ENCODE measurements at regions not wholly inside any gene's neighbourhood (a gene's known extent, or its start where the extent isn't known, plus 50 kb on each side); places are given as distances from the start of the nearest gene placed in this dataset.

DNA sequence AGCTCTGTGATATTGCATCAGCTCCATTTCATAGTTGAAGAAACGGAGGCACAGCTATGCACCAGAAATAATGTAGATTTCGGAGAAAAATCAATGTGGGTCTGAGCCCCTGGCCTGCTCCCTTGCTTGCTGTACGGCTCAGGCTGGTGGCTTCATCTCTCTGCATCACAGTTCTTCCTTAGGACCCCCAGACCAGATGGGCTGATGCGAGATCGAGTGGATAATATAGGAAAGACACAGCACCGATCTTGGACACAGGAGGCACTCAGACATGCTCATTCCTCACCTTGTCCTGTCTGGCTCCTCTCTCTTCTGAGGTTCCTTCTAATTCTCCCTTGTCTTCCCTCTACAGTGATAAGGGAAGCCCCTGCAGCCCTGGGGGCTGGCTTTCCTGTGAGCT is 365.9 kb upstream of the ZMIZ1 start:
- peaks cover 40% of the 10 kb centered on the region for H3K27me3 Mint-ChIP-seq (ENCODE audit: insufficient read depth, unreplicated experiment)
- H3K9me3 Mint-ChIP-seq (ENCODE audit: unreplicated experiment): no peaks in the 10 kb centered on the region
- H3K36me3 Mint-ChIP-seq (ENCODE audit: insufficient read depth, unreplicated experiment): no peaks in the 10 kb centered on the region
- H3K27ac Mint-ChIP-seq (ENCODE audit: low read depth, unreplicated experiment): no peak overlapping the region
- H3K4me3 Mint-ChIP-seq (ENCODE audit: unreplicated experiment): no peak overlapping the region
- CTCF ChIA-PET: no interaction called here
- POLR2A ChIA-PET: no interaction called here
- BruUV-seq (replicated peaks): no TSS peak
- H3K4me1 Mint-ChIP-seq (ENCODE audit: insufficient read depth, unreplicated experiment): no peaks in the 10 kb centered on the region
- TF ChIP-seq, protein P1, sequence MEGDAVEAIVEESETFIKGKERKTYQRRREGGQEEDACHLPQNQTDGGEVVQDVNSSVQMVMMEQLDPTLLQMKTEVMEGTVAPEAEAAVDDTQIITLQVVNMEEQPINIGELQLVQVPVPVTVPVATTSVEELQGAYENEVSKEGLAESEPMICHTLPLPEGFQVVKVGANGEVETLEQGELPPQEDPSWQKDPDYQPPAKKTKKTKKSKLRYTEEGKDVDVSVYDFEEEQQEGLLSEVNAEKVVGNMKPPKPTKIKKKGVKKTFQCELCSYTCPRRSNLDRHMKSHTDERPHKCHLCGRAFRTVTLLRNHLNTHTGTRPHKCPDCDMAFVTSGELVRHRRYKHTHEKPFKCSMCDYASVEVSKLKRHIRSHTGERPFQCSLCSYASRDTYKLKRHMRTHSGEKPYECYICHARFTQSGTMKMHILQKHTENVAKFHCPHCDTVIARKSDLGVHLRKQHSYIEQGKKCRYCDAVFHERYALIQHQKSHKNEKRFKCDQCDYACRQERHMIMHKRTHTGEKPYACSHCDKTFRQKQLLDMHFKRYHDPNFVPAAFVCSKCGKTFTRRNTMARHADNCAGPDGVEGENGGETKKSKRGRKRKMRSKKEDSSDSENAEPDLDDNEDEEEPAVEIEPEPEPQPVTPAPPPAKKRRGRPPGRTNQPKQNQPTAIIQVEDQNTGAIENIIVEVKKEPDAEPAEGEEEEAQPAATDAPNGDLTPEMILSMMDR (IDR thresholded peaks at IDR 0.05; ENCODE audit: unreplicated experiment): no peak
- no peak for DNase-seq (ENCODE audit: unreplicated experiment)
- intact Hi-C loops (cut with micrococcal nuclease): no loop called here

DNA sequence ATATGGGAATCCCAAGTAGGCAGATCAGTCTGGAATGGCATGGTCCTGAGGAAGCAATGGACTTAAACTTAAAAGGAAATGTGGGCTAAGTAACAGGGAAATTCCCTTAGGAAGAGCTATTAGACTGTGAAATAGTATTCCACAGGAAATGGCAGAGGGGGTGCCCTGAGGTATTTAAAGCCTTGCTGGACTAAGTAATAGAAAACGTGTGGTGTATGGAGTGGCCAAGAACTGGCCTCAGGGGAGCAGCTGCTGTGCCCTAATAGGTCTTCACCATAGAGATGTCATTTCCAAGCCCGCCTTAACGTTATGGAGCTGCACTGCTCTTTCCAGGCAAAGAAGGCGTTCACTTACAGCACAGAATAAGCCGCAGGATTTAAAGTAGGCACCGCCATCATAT is 365.2 kb upstream of the ZMIZ1 start:
- BruUV-seq (replicated peaks): no TSS peak
- POLR2A ChIA-PET: no interaction called here
- Mint-ChIP-seq H3K4me1 (ENCODE audit: insufficient read depth, unreplicated experiment) (no peaks in the 10 kb centered on the region), H3K9me3 (ENCODE audit: unreplicated experiment) (no peaks in the 10 kb centered on the region), H3K4me3 (ENCODE audit: unreplicated experiment) (no peak overlapping the region), H3K27me3 (ENCODE audit: insufficient read depth, unreplicated experiment) (peaks cover 40% of the 10 kb centered on the region), H3K27ac (ENCODE audit: low read depth, unreplicated experiment) (no peak overlapping the region), H3K36me3 (ENCODE audit: insufficient read depth, unreplicated experiment) (no peaks in the 10 kb centered on the region)
- DNase-seq (ENCODE audit: unreplicated experiment): no peak
- CTCF ChIA-PET: interaction anchor here (0.7 kb wide), 1 partner anchor 1355 kb away, joined by 3 read pairs; no protein-coding TSS in a partner anchor
- TF ChIP-seq, protein P1 (IDR thresholded peaks at IDR 0.05; ENCODE audit: unreplicated experiment): no peak
- intact Hi-C loops (cut with micrococcal nuclease): no loop called here

DNA sequence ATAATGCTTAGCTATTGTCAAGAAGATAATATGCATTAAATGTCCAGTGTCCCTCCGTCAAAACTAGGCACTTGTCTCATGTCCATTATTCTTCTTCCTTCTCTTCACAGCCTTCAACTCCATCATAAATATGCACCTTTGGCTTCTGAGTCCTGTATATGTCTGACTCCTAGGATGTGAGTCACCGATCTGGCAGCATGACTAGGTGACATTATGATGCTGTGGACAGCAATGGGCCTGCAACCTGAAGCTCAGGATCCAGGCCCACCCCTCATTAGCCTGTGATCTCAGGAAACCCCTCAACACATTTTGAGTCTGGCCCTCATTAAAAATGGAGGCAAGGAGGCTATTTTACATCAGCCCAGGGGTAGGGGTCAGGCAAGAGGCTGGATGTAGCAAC is 362.5 kb upstream of the ZMIZ1 start:
- DNase-seq (ENCODE audit: unreplicated experiment): peak; percentile 6
- Mint-ChIP-seq H3K27ac (ENCODE audit: low read depth, unreplicated experiment) (no peak overlapping the region), H3K27me3 (ENCODE audit: insufficient read depth, unreplicated experiment) (peaks cover 56% of the 10 kb centered on the region), H3K4me3 (ENCODE audit: unreplicated experiment) (no peak overlapping the region), H3K4me1 (ENCODE audit: insufficient read depth, unreplicated experiment) (no peaks in the 10 kb centered on the region), H3K9me3 (ENCODE audit: unreplicated experiment) (no peaks in the 10 kb centered on the region), H3K36me3 (ENCODE audit: insufficient read depth, unreplicated experiment) (no peaks in the 10 kb centered on the region)
- POLR2A ChIA-PET: no interaction called here
- no TSS peak for BruUV-seq (replicated peaks)
- intact Hi-C loops (cut with micrococcal nuclease): no loop called here
- TF ChIP-seq, protein P1 (IDR thresholded peaks at IDR 0.05; ENCODE audit: unreplicated experiment): no peak
- CTCF ChIA-PET: interaction anchor here (0.6 kb wide), 1 partner anchor 250 kb away, joined by 3 read pairs; no protein-coding TSS in a partner anchor

DNA sequence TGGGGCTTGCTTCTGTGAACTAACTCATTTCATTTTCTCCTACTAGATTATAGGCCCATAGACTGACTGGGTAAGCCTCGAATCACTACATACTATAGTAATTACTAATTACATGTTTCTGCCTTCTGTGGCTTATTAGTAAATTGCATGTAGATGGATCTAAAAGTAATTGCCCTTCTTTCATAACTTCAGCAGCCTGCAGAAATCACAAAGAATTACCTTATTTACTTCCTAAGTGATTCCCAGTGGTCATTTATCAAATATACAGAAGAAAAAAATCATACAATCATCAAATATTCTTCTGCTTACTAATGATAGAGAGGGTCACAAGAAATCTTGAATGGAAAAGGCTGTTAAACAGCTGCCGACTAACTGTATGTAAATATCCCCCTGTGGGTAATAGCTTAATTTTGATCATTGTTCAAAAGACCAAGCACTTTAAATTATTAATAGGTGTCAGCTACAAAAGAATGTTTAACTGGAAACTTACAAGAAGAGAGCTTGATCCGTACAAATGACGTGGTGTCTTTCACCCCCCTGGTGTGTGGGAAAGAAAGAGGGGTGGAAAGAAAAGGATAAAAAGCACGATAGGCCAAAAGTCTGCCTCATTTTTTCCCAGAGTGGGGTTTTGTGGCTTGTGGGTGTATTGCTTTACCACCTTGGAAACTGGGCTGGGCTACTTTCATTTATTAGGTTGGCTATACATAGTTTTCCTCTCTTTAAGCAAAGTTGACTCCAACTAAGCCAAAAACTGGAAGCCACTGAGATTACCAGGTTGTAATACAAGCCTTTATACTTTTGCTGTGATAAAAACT is 361.8 kb upstream of the ZMIZ1 start:
- ChIA-PET CTCF (interaction anchor here (0.6 kb wide), 1 partner anchor 250 kb away, joined by 3 read pairs; no protein-coding TSS in a partner anchor), POLR2A (no interaction called here)
- Mint-ChIP-seq H3K4me3 (ENCODE audit: unreplicated experiment) (no peak overlapping the region), H3K27ac (ENCODE audit: low read depth, unreplicated experiment) (no peak overlapping the region), H3K27me3 (ENCODE audit: insufficient read depth, unreplicated experiment) (peaks cover 56% of the 10 kb centered on the region), H3K36me3 (ENCODE audit: insufficient read depth, unreplicated experiment) (no peaks in the 10 kb centered on the region), H3K9me3 (ENCODE audit: unreplicated experiment) (no peaks in the 10 kb centered on the region), H3K4me1 (ENCODE audit: insufficient read depth, unreplicated experiment) (no peaks in the 10 kb centered on the region)
- TF ChIP-seq, protein P1 (IDR thresholded peaks at IDR 0.05; ENCODE audit: unreplicated experiment): no peak
- DNase-seq (ENCODE audit: unreplicated experiment): no peak
- intact Hi-C loops (cut with micrococcal nuclease): no loop called here
- BruUV-seq (replicated peaks): no TSS peak

All from MCF 10A (cell line).